GM12878 (cell line): ENCODE measurements at regions not wholly inside any gene's neighbourhood (a gene's known extent, or its start where the extent isn't known, plus 50 kb on each side); places are given as distances from the start of the nearest gene placed in this dataset.

ENCODE experiments used
- ATAC-seq: fragments of 200-7000 bp; cut with Tn5 transposase; 3 replicates; pipeline ENCODE4 v1.9.1; 2020; ENCODE audit warnings: mild to moderate bottlenecking, moderate library complexity
- BruUV-seq: library from RNA; stranded (reverse); fragments of 400-500 nt; replicated peaks from 2 replicates; lab custom pipeline; 2021; lab: Mats Ljungman, UMichigan
- CTCF ChIA-PET: fragments of 300-600 bp; sonication (Branson Sonifier 250); formaldehyde crosslinking; extraction: SDS; loops from one replicate; lab custom pipeline; 2021; ENCODE audit warnings: inconsistent platforms; lab: Yijun Ruan, JAX
- POLR2A ChIA-PET: fragments of 350-600 bp; formaldehyde crosslinking; extraction: SDS; loops from one replicate; lab custom pipeline; 2021; ENCODE audit warnings: inconsistent platforms; lab: Charles Lee
- RAD21 ChIA-PET: fragments of 300-600 bp; sonication (Branson Sonifier 250); formaldehyde crosslinking; loops from one replicate; lab custom pipeline; 2023; ENCODE audit warnings: antibody characterized with exemption; ENCODE audit not compliant: unreplicated experiment; lab: Charles Lee
- SMC1A ChIA-PET: fragments of 300-600 bp; sonication (Branson Sonifier 250); formaldehyde crosslinking; loops from one replicate; lab custom pipeline; 2023; ENCODE audit not compliant: unreplicated experiment, uncharacterized antibody; lab: Charles Lee
- DNase-seq: peaks from one replicate; pipeline ENCODE4 v3.0.0-alpha.2; 2011; ENCODE audit warnings: low read depth, low spot score
- FAIRE-seq: peaks from 3 replicates; lab custom pipeline; 2011; peaks lifted over from hg19 to GRCh38; lab: Jason Lieb, UNC
- H2AFZ ChIP-seq: 2 replicates; pipeline ENCODE4 v1.6.0; 2011; ENCODE audit warnings: low read depth, low read length, control low read depth; ENCODE audit not compliant: control insufficient read depth
- H3K27ac ChIP-seq: 2 replicates; pipeline ENCODE4 v1.5.1; 2011; ENCODE audit warnings: control low read depth; ENCODE audit not compliant: control insufficient read depth, insufficient read depth
- H3K27me3 ChIP-seq, 2 experiments: replicated peaks in 1 of 2; 2 replicates each; pipeline versions ENCODE4 v1.6.0 to v1.6.1; 2011; ENCODE audit warnings: low read length in 1 of 2; ENCODE audit not compliant: control insufficient read depth in 2 of 2, insufficient read depth in 2 of 2
- H3K36me3 ChIP-seq, 2 experiments: 2 replicates each; pipeline ENCODE4 v1.5.1; 2011; ENCODE audit warnings: low read length in 1 of 2; ENCODE audit not compliant: control insufficient read depth in 2 of 2, insufficient read depth in 2 of 2
- H3K4me1 ChIP-seq: 2 replicates; pipeline ENCODE4 v1.6.1; 2011; ENCODE audit warnings: mild to moderate bottlenecking, low read length, moderate library complexity, mixed read lengths; ENCODE audit not compliant: control insufficient read depth, insufficient read depth
- H3K4me2 ChIP-seq: 2 replicates; pipeline ENCODE4 v1.6.0; 2011; ENCODE audit warnings: control low read depth; ENCODE audit not compliant: control insufficient read depth, insufficient read depth
- H3K4me3 ChIP-seq: fragments of 200-600 bp; sonication (generic); 2 replicates; pipeline ENCODE4 v1.5.1; 2016
- H3K79me2 ChIP-seq: 2 replicates; pipeline ENCODE4 v1.6.0; 2011; ENCODE audit warnings: low read length; ENCODE audit not compliant: control insufficient read depth, insufficient read depth
- H3K9ac ChIP-seq: 2 replicates; pipeline ENCODE4 v1.8.0; 2011; ENCODE audit warnings: low read length, control low read depth, mixed read lengths; ENCODE audit not compliant: control insufficient read depth, insufficient read depth
- H3K9me3 ChIP-seq: replicated peaks from 3 replicates; pipeline ENCODE4 v1.5.1; 2011; ENCODE audit warnings: mild to moderate bottlenecking, low read length; ENCODE audit not compliant: control insufficient read depth, insufficient read depth
- H4K20me1 ChIP-seq: 2 replicates; pipeline ENCODE4 v1.6.0; 2011; ENCODE audit not compliant: control insufficient read depth, insufficient read depth
- BCL11A ChIP-seq: IDR thresholded peaks from 2 replicates; pipeline ENCODE4 v1.6.1; 2011; ENCODE audit warnings: low read depth, low read length
- BHLHE40 ChIP-seq, 2 experiments: fragments of 450-650 bp in 1 of 2; IDR thresholded peaks; 2 replicates each; pipeline ENCODE4 v1.6.1; 2011 to 2017; ENCODE audit warnings: low read depth in 2 of 2, borderline replicate concordance in 1 of 2, improper control_type of control experiment in 1 of 2, low read length in 1 of 2, mild to moderate bottlenecking in 1 of 2
- ESRRA ChIP-seq: IDR thresholded peaks from 2 replicates; pipeline ENCODE4 v1.6.1; 2012; ENCODE audit warnings: mild to moderate bottlenecking, low read length, improper control_type of control experiment
- FOS ChIP-seq: IDR thresholded peaks from 3 replicates; pipeline ENCODE4 v1.6.1; 2011; ENCODE audit warnings: borderline replicate concordance; ENCODE audit not compliant: insufficient read length; ENCODE audit errors: extremely low read depth
- FOXK2 ChIP-seq: fragments of 450-650 bp; IDR thresholded peaks from 2 replicates; pipeline ENCODE4 v1.6.1; 2017; ENCODE audit warnings: mild to moderate bottlenecking, moderate library complexity
- HDAC6 ChIP-seq: fragments of 200-600 bp; sonication (generic); IDR thresholded peaks from one replicate; pipeline ENCODE4 v1.8.0; 2017; ENCODE audit warnings: antibody characterized with exemption; ENCODE audit not compliant: unreplicated experiment
- IRF4 ChIP-seq: IDR thresholded peaks from 2 replicates; pipeline ENCODE4 v1.6.1; 2011; ENCODE audit warnings: low read depth, low read length
- KDM1A ChIP-seq: fragments of 200-600 bp; sonication (generic); IDR thresholded peaks from 2 replicates; pipeline ENCODE4 v1.6.1; 2016; ENCODE audit warnings: borderline replicate concordance
- MXI1 ChIP-seq: fragments of 150-350 bp; IDR thresholded peaks from 2 replicates; pipeline ENCODE4 v1.6.1; 2011; ENCODE audit warnings: low read depth, mild to moderate bottlenecking, inconsistent platforms, low read length, improper control_type of control experiment
- NR2C2 ChIP-seq: IDR thresholded peaks from 2 replicates; pipeline ENCODE4 v1.6.1; 2011; ENCODE audit warnings: borderline replicate concordance, low read depth; ENCODE audit not compliant: control insufficient read depth, insufficient read length
- RAD51 ChIP-seq: fragments of 450-650 bp; IDR thresholded peaks from 2 replicates; pipeline ENCODE4 v1.6.1; 2016; ENCODE audit warnings: moderate library complexity, mild to moderate bottlenecking, inconsistent platforms
- RCOR1 ChIP-seq: conservative IDR thresholded peaks from 2 replicates; pipeline ENCODE4 v1.6.1; 2012; ENCODE audit warnings: low read depth, low read length, improper control_type of control experiment
- SIN3A ChIP-seq: IDR thresholded peaks from 2 replicates; pipeline ENCODE4 v1.6.1; 2012; ENCODE audit warnings: low read depth, low read length, improper control_type of control experiment
- TBL1XR1 ChIP-seq: IDR thresholded peaks from 2 replicates; pipeline ENCODE4 v1.6.1; 2012; ENCODE audit warnings: low read depth, low read length, improper control_type of control experiment
- ZNF384 ChIP-seq: IDR thresholded peaks from 2 replicates; pipeline ENCODE4 v1.6.1; 2012; ENCODE audit warnings: low read depth, mild to moderate bottlenecking, low read length, improper control_type of control experiment, borderline replicate concordance
- WGBS: methylation state at CpG from one replicate; pipeline ENCODE4 v1.1.6; 2016; ENCODE audit warnings: low lambda C conversion rate; ENCODE audit not compliant: insufficient replicate concordance, insufficient coverage; ENCODE audit errors: missing lambda C conversion rate; 5-methylcytosine and 5-hydroxymethylcytosine counted together
- in situ Hi-C: fragments of 300-500 bp; cut with MboI; formaldehyde crosslinking; loops from 9 replicates; pipeline ENCODE4 v1.14.3; 2018; ENCODE audit warnings: mixed read lengths
- intact Hi-C: fragments of 100-400 bp; cut with micrococcal nuclease; formaldehyde crosslinking; loops from one replicate; pipeline ENCODE4 v1.14.2; 2022; ENCODE audit not compliant: unreplicated experiment
- TF ChIP-seq, protein P1 (sequence below): IDR thresholded peaks from 2 replicates; pipeline ENCODE4 v1.6.1; 2011; ENCODE audit warnings: borderline replicate concordance, low read depth, mild to moderate bottlenecking, moderate library complexity, low read length; ENCODE audit not compliant: insufficient read depth, poor library complexity, severe bottlenecking
- TF ChIP-seq, protein P2 (sequence below), 3 experiments: IDR thresholded peaks in 2 of 3; conservative IDR thresholded peaks in 1 of 3; 2 replicates each; pipeline ENCODE4 v1.5.1; 2011; ENCODE audit warnings: low read depth in 3 of 3, low read length in 3 of 3, mild to moderate bottlenecking in 3 of 3, control low read depth in 2 of 3, moderate library complexity in 2 of 3, inconsistent platforms in 1 of 3, mixed read lengths in 1 of 3; ENCODE audit not compliant: control insufficient read depth in 2 of 3, insufficient read depth in 1 of 3; ENCODE audit errors: extremely low read depth in 1 of 3

GRCh38 chr6:165015676-165016075, 293.7 kb downstream of the C6orf118 start (continued):
- TF ChIP-seq HDAC6 (no peak), MXI1 (no peak), BCL11A (no peak), ESRRA (no peak), IRF4 (no peak), BHLHE40 (IDR thresholded peaks at IDR 0.05; ENCODE audit: borderline replicate concordance in 1 of 2, low read depth in 2 of 2, low read length in 1 of 2) (no peak)
- TF ChIP-seq, protein P1, sequence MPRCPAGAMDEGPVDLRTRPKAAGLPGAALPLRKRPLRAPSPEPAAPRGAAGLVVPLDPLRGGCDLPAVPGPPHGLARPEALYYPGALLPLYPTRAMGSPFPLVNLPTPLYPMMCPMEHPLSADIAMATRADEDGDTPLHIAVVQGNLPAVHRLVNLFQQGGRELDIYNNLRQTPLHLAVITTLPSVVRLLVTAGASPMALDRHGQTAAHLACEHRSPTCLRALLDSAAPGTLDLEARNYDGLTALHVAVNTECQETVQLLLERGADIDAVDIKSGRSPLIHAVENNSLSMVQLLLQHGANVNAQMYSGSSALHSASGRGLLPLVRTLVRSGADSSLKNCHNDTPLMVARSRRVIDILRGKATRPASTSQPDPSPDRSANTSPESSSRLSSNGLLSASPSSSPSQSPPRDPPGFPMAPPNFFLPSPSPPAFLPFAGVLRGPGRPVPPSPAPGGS, result no peak
- TF ChIP-seq, all 136 proteins: peak for 0

DNA sequence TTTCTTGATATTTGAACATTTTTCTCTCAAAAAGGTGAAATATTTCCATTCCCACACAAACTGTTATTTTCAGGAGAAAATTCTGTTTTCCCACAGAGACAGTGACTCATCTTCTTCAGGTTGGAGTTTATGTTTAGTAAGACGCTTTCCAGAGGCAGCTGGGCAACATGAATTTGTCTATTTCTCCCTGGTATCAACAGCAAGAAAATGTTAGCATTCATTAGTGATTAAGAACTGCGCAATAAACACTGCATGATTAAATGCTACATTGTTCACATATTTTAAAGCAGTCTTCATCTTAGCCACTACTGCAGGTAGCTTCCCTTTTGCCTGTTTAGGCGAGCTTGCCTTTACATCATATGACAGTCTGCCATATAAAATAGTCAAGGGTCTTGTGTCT, 295.7 kb downstream of the C6orf118 start:
- ChIA-PET CTCF (interaction anchor here (0.6 kb wide), 1 partner anchor 354 kb away, joined by 3 read pairs; no protein-coding TSS in a partner anchor), RAD21 (no interaction called here), SMC1A (no interaction called here), POLR2A (no interaction called here)
- no peaks in the 10 kb centered on the region for H4K20me1 ChIP-seq
- WGBS, result 6% methylated on average over 3 of the region's 3 CpGs
- DNase-seq (no peak), ATAC-seq (no peak), FAIRE-seq (no peak)
- TF ChIP-seq TBL1XR1 (no peak), KDM1A (no peak), NR2C2 (no peak), ZNF384 (no peak), FOS (no peak), SIN3A (no peak), RCOR1 (no peak), RAD51 (no peak), IRF4 (no peak), FOXK2 (no peak)
- TF ChIP-seq, protein P2, sequence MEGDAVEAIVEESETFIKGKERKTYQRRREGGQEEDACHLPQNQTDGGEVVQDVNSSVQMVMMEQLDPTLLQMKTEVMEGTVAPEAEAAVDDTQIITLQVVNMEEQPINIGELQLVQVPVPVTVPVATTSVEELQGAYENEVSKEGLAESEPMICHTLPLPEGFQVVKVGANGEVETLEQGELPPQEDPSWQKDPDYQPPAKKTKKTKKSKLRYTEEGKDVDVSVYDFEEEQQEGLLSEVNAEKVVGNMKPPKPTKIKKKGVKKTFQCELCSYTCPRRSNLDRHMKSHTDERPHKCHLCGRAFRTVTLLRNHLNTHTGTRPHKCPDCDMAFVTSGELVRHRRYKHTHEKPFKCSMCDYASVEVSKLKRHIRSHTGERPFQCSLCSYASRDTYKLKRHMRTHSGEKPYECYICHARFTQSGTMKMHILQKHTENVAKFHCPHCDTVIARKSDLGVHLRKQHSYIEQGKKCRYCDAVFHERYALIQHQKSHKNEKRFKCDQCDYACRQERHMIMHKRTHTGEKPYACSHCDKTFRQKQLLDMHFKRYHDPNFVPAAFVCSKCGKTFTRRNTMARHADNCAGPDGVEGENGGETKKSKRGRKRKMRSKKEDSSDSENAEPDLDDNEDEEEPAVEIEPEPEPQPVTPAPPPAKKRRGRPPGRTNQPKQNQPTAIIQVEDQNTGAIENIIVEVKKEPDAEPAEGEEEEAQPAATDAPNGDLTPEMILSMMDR (IDR thresholded peaks at IDR 0.05 in 2 of 3, conservative IDR thresholded peaks at IDR 0.05 in 1 of 3; ENCODE audit: control insufficient read depth in 2 of 3, extremely low read depth in 1 of 3, insufficient read depth in 1 of 3, low read depth in 3 of 3, low read length in 3 of 3), result no peak
- no peak overlapping the region for H3K27ac ChIP-seq
- H2AFZ ChIP-seq, result no peak overlapping the region
- no peaks in the 10 kb centered on the region for H3K9me3 ChIP-seq
- H3K4me1 ChIP-seq, result no peaks in the 10 kb centered on the region
- H3K9ac ChIP-seq, result no peak overlapping the region
- no TSS peak for BruUV-seq
- H3K36me3 ChIP-seq, result no peaks in the 10 kb centered on the region
- in situ Hi-C loops (no loop called here), intact Hi-C loops (no loop called here)
- H3K27me3 ChIP-seq, result no peaks in the 10 kb centered on the region
- no peaks in the 10 kb centered on the region for H3K79me2 ChIP-seq
- no peak overlapping the region for H3K4me3 ChIP-seq
- no peak overlapping the region for H3K4me2 ChIP-seq
